ENCODE measurements at regions not wholly inside any gene's neighbourhood (a gene's known extent, or its start where the extent isn't known, plus 50 kb on each side); places are given as distances from the start of the nearest gene placed in this dataset.

- TF ChIP-seq PKNOX1 (IDR thresholded peaks at IDR 0.05) (peak; percentile 62), SP1 (IDR thresholded peaks at IDR 0.05) (no peak), ELF4 (IDR thresholded peaks at IDR 0.05) (no peak), BHLHE40 (IDR thresholded peaks at IDR 0.05; ENCODE audit: borderline replicate concordance) (no peak), FOXA1 (IDR thresholded peaks at IDR 0.05) (no peak), ZNF384 (IDR thresholded peaks at IDR 0.05) (no peak), ARNT (IDR thresholded peaks at IDR 0.05) (no peak), TARDBP (IDR thresholded peaks at IDR 0.05) (no peak), SUZ12 (IDR thresholded peaks at IDR 0.05) (no peak), HDGF (IDR thresholded peaks at IDR 0.05; ENCODE audit: borderline replicate concordance) (no peak)
These were observed 76.0 kb upstream of the PPM1J start for GRCh38 chr1:112790920-112791722.

Measured in HEK293T (cell line).